A549 (cell line): ENCODE measurements at regions not wholly inside any gene's neighbourhood (a gene's known extent, or its start where the extent isn't known, plus 50 kb on each side); places are given as distances from the start of the nearest gene placed in this dataset.

ENCODE experiments used
- ATAC-seq, 2 experiments: fragments of 200-7000 bp in 1 of 2; fragments of >200 bp in 1 of 2; cut with Nextera tagmentation in 1 of 2; cut with Tn5 transposase in 1 of 2; 3 replicates each; pipeline versions ENCODE4 v1.8.0 to v1.9.1; 2018 to 2020; ENCODE audit warnings: mild to moderate bottlenecking in 1 of 2, moderate library complexity in 1 of 2
- CTCF ChIA-PET: fragments of 300-600 bp; sonication (Branson Sonifier 250); formaldehyde crosslinking; extraction: SDS; loops from one replicate; lab custom pipeline; 2021; ENCODE audit warnings: antibody characterized with exemption, inconsistent platforms; lab: Yijun Ruan, JAX
- POLR2A ChIA-PET: fragments of 350-600 bp; formaldehyde crosslinking; extraction: SDS; loops from one replicate; lab custom pipeline; 2021; ENCODE audit warnings: antibody characterized with exemption, inconsistent platforms; lab: Yijun Ruan, JAX
- DNase-seq, 2 experiments: peaks; one replicate each; pipeline versions ENCODE4 v3.0.0 to v3.0.0-alpha.2; 2011 to 2016; ENCODE audit warnings: low read depth in 1 of 2, low spot score in 1 of 2
- FAIRE-seq: peaks from 2 replicates; lab custom pipeline; 2011; peaks lifted over from hg19 to GRCh38; lab: Jason Lieb, UNC
- H3K27ac ChIP-seq, 2 experiments: fragments of >200 bp; sonication (Bioruptor Twin); formaldehyde crosslinking; 3 replicates each; pipeline ENCODE4 v1.5.1; 2016 to 2017
- H3K4me1 ChIP-seq: fragments of >200 bp; sonication (Bioruptor Twin); formaldehyde crosslinking; 3 replicates; pipeline ENCODE4 v1.6.1; 2016
- H3K4me2 ChIP-seq: fragments of >200 bp; sonication (Bioruptor Twin); formaldehyde crosslinking; 3 replicates; pipeline ENCODE4 v1.6.1; 2016
- H3K4me3 ChIP-seq: fragments of >200 bp; sonication (Bioruptor Twin); formaldehyde crosslinking; 3 replicates; pipeline ENCODE4 v1.5.1; 2016
- H3K9me3 ChIP-seq: fragments of >200 bp; sonication (Bioruptor Twin); formaldehyde crosslinking; 3 replicates; pipeline ENCODE4 v1.6.1; 2016
- ATOH8 ChIP-seq: fragments of 250-450 bp; sonication (Bioruptor Pico); IDR thresholded peaks from 2 replicates; pipeline ENCODE4 v1.5.0; 2020; ENCODE audit warnings: low read depth, mild to moderate bottlenecking, moderate library complexity
- BHLHE40 ChIP-seq: IDR thresholded peaks from 2 replicates; pipeline ENCODE4 v1.6.1; 2012; ENCODE audit warnings: low read depth, low read length, inconsistent platforms
- CEBPB ChIP-seq, 2 experiments: fragments of >200 bp in 1 of 2; sonication (Bioruptor Twin) in 1 of 2; formaldehyde crosslinking in 1 of 2; IDR thresholded peaks; 2 replicates each; pipeline ENCODE4 v1.6.1; 2012 to 2016
- CHD4 ChIP-seq: fragments of 200-600 bp; sonication (generic); IDR thresholded peaks from 2 replicates; pipeline ENCODE4 v1.6.1; 2016; ENCODE audit warnings: antibody characterized with exemption, mild to moderate bottlenecking, borderline replicate concordance
- EHMT2 ChIP-seq: fragments of 200-600 bp; sonication (generic); IDR thresholded peaks from 2 replicates; pipeline ENCODE4 v1.6.1; 2016; ENCODE audit warnings: antibody characterized with exemption, low read depth, mild to moderate bottlenecking, moderate library complexity
- ELK1 ChIP-seq: fragments of 150-350 bp; IDR thresholded peaks from 2 replicates; pipeline ENCODE4 v1.6.1; 2014; ENCODE audit warnings: low read depth, mild to moderate bottlenecking, low read length
- ESRRA ChIP-seq: fragments of 150-350 bp; IDR thresholded peaks from 2 replicates; pipeline ENCODE4 v1.6.1; 2014; ENCODE audit warnings: mild to moderate bottlenecking, low read length, borderline replicate concordance
- FOSL2 ChIP-seq, 2 experiments: fragments of 450-650 bp in 1 of 2; fragments of >200 bp in 1 of 2; sonication (Bioruptor Twin) in 1 of 2; formaldehyde crosslinking; IDR thresholded peaks; 2 replicates each; pipeline versions ENCODE4 v1.5.0 to v1.6.1; 2016 to 2020; ENCODE audit warnings: mild to moderate bottlenecking in 1 of 2, moderate library complexity in 1 of 2
- HDAC2 ChIP-seq: fragments of 200-600 bp; sonication (generic); IDR thresholded peaks from 2 replicates; pipeline ENCODE4 v1.6.1; 2016
- HEYL ChIP-seq: fragments of 250-450 bp; sonication (Bioruptor Pico); IDR thresholded peaks from 2 replicates; pipeline ENCODE4 v1.8.0; 2021; ENCODE audit warnings: mild to moderate bottlenecking, moderate library complexity
- JUNB ChIP-seq: fragments of >200 bp; sonication (Bioruptor Twin); formaldehyde crosslinking; IDR thresholded peaks from 2 replicates; pipeline ENCODE4 v1.6.1; 2016
- MAFK ChIP-seq: fragments of 450-650 bp; IDR thresholded peaks from 2 replicates; pipeline ENCODE4 v1.6.1; 2014; ENCODE audit not compliant: partially characterized antibody
- MAZ ChIP-seq: fragments of 150-350 bp; IDR thresholded peaks from 2 replicates; pipeline ENCODE4 v1.6.1; 2014; ENCODE audit warnings: antibody characterized with exemption, low read depth, low read length, borderline replicate concordance
- NR3C1 ChIP-seq: fragments of >200 bp; sonication (Bioruptor Twin); formaldehyde crosslinking; IDR thresholded peaks from 3 replicates; pipeline ENCODE4 v1.6.1; 2017
- PBX3 ChIP-seq: IDR thresholded peaks from 2 replicates; pipeline ENCODE4 v1.6.1; 2012
- POLR2A ChIP-seq: IDR thresholded peaks from 2 replicates; pipeline ENCODE4 v1.6.1; 2012; ENCODE audit warnings: mild to moderate bottlenecking, low read length
- RNF2 ChIP-seq: fragments of 200-600 bp; sonication (generic); IDR thresholded peaks from 2 replicates; pipeline ENCODE4 v1.6.1; 2016; ENCODE audit warnings: low read depth, mild to moderate bottlenecking, antibody characterized with exemption, moderate library complexity, borderline replicate concordance
- SMC3 ChIP-seq: fragments of >200 bp; sonication (Bioruptor Twin); formaldehyde crosslinking; IDR thresholded peaks from 3 replicates; pipeline ENCODE4 v1.6.1; 2018; ENCODE audit warnings: inconsistent platforms
- USF2 ChIP-seq: fragments of 450-650 bp; IDR thresholded peaks from 2 replicates; pipeline ENCODE4 v1.6.1; 2014; ENCODE audit warnings: antibody characterized with exemption
- ZC3H11A ChIP-seq: fragments of 450-650 bp; IDR thresholded peaks from 2 replicates; pipeline ENCODE4 v1.6.1; 2014; ENCODE audit warnings: antibody characterized with exemption, mild to moderate bottlenecking
- ZFP36 ChIP-seq: fragments of 450-650 bp; IDR thresholded peaks from 2 replicates; pipeline ENCODE4 v1.6.1; 2014; ENCODE audit warnings: borderline replicate concordance; ENCODE audit not compliant: partially characterized antibody
- WGBS: methylation state at CpG from one replicate; pipeline ENCODE4 v1.1.6; 2017; ENCODE audit errors: missing lambda C conversion rate; 5-methylcytosine and 5-hydroxymethylcytosine counted together

- Histone ChIP-seq H3K9me3 (peaks cover 7% of the 10 kb centered on the region; the same call in 1 of the 3 replicates), H3K27ac (no peak overlapping the region), H3K4me2 (no peak overlapping the region), H3K4me3 (no peak overlapping the region), H3K4me1 (no peaks in the 10 kb centered on the region)
- no peak for ATAC-seq
- 33% methylated on average over 9 of the region's 10 CpGs for WGBS
- CTCF ChIA-PET: interaction anchor here (0.6 to 1.0 kb wide), 3 partner anchors 24 to 660 kb away, joined by 3 read pairs; no protein-coding TSS in a partner anchor
- TF ChIP-seq JUNB: no peak
- no peak for DNase-seq
- POLR2A ChIA-PET: no interaction called here
- no peak for FAIRE-seq
Observed at GRCh38 chr14:30791522-30792351, 82.6 kb upstream of the COCH start.

- 23% methylated on average over 1 of the region's 1 CpG for WGBS
- Histone ChIP-seq H3K4me1 (no peaks in the 10 kb centered on the region), H3K9me3 (peaks cover 3% of the 10 kb centered on the region; the same call in 1 of the 3 replicates), H3K27ac (no peak overlapping the region), H3K4me3 (no peak overlapping the region), H3K4me2 (no peak overlapping the region)
- DNase-seq: no peak
- no peak for FAIRE-seq
- no peak for TF ChIP-seq HDAC2
- no peak for TF ChIP-seq SMC3
- TF ChIP-seq POLR2A: no peak
- no peak for TF ChIP-seq MAZ
- no peak for TF ChIP-seq ESRRA
- no peak for TF ChIP-seq PBX3
- ATAC-seq: no peak
- POLR2A ChIA-PET: no interaction called here
- CTCF ChIA-PET: no interaction called here
Observed at GRCh38 chr14:30796707-30797106, 77.7 kb upstream of the COCH start.

- Histone ChIP-seq H3K9me3 (no peaks in the 10 kb centered on the region), H3K4me3 (no peak overlapping the region), H3K27ac (no peak overlapping the region), H3K4me2 (no peak overlapping the region)
- DNase-seq: no peak
- 17% methylated on average over 1 of the region's 1 CpG for WGBS
- ATAC-seq: no peak
- POLR2A ChIA-PET: no interaction called here
- FAIRE-seq: no peak
- CTCF ChIA-PET: interaction anchor here (1.3 kb wide), 1 partner anchor 12 kb away, joined by 3 read pairs; no protein-coding TSS in a partner anchor
- TF ChIP-seq USF2 (no peak), RNF2 (no peak), CHD4 (no peak), HDAC2 (no peak), HEYL (CRISPR knock-in tag) (no peak), NR3C1 (no peak), ELK1 (no peak), MAFK (no peak), ESRRA (no peak), BHLHE40 (no peak), FOSL2 (IDR thresholded peaks at IDR 0.05) (no peak), FOSL2 (CRISPR knock-in tag; IDR thresholded peaks at IDR 0.05) (no peak), ZC3H11A (no peak), ZFP36 (no peak), EHMT2 (no peak), CEBPB (IDR thresholded peaks at IDR 0.05) (no peak), ATOH8 (no peak)
- TF ChIP-seq, all 56 proteins: peak for 0
- H3K4me1 ChIP-seq: no peaks in the 10 kb centered on the region
Observed at GRCh38 chr14:30798516-30798915, 75.8 kb upstream of the COCH start.
